LNCaP clone FGC (cell line): ENCODE measurements at regions not wholly inside any gene's neighbourhood (a gene's known extent, or its start where the extent isn't known, plus 50 kb on each side); places are given as distances from the start of the nearest gene placed in this dataset.
A peak's percentile ranks its signal among the peaks of the same experiment; 100 is the strongest.
"Not testable (repeated sequence)": the region's sequence is repeated elsewhere in the genome, so short reads cannot be mapped to it uniquely, and the experiment has no call there.

Experiments
- DNase-seq: peaks from one replicate; pipeline ENCODE4 v3.0.0-alpha.2; 2011; ENCODE audit warnings: low read depth
- H3K4me3 ChIP-seq: 2 replicates; pipeline ENCODE4 v1.5.1; 2011; ENCODE audit warnings: mild to moderate bottlenecking, low read depth, low read length, control low read depth
- CTCF ChIP-seq: IDR thresholded peaks from 2 replicates; pipeline ENCODE4 v1.5.1; 2012; ENCODE audit warnings: mild to moderate bottlenecking; ENCODE audit not compliant: control insufficient read depth, insufficient read depth; ENCODE audit errors: extremely low read depth

- DNase-seq, result no peak
- no peak for TF ChIP-seq CTCF
- no peak overlapping the region for H3K4me3 ChIP-seq
Measured at GRCh38 chr10:84589526-84590205, 261.3 kb downstream of the CCSER2 start.

DNA sequence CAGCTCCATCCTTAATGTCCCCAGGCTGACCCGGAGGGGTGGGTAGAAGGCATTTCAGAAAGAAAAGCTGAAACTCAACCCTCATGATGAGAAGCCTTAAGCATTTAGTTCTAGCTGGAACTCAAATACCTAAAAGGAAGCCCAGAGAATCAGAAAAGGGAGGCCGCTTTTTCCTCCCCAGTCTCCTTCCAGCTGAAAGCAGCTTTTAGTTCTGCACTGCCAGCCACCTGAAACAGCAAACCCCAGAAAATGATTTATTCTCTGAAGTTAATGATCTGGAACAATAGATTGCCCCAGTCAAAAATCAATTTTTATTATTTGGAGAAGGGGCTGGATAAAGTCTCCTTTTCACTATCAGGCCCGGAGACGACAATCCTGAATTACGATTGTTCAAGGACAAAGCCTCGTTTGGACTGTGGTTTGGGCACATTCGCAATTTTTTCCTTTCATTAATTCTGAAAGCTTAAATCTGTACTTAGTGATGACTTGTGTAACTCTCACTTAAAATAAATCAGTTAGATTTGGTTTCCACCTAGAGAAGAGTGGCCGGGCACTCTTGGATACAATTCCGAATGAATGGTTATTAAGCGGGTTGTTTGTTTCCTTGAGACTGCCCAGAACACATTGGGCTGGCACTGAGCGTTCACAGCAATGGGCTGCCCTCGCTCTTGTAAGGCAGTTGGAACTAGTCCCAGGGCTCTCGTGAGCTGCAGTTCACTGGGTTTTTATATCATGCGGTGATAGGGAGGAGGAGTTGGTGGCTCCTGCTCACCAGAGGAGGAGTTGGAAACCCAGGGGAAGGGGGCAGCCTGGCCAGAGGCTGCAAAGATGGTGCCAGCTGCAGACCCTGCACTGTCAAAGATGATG lies 262.2 kb downstream of the CCSER2 start:
- DNase-seq, result peak; percentile 34
- TF ChIP-seq CTCF, result no peak
- no peak overlapping the region for H3K4me3 ChIP-seq

GRCh38 chr10:84593506-84593905 lies 265.1 kb downstream of the CCSER2 start:
- no peak overlapping the region for H3K4me3 ChIP-seq
- no peak for TF ChIP-seq CTCF
- DNase-seq, result no peak

DNA sequence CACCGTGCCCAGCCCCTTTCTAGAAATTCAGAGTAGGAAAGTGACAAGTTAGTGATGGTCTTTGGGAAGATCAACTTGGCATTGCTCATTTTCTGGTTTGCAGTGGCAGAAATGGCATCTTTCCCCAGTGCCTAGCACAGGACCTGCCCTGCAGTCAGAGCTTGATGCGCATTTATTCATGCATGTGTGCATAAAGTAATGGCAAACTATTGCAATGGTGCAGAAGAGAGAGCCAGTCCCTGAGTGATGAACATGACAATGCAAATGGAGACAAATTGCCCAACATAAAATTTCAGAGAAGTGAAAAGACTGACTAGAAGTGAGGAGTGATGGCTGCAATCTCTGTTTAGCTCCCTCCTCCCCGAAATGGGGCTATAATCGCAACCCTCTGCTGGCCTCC lies 268.2 kb downstream of the CCSER2 start:
- DNase-seq, result no peak
- H3K4me3 ChIP-seq, result no peak overlapping the region

DNA sequence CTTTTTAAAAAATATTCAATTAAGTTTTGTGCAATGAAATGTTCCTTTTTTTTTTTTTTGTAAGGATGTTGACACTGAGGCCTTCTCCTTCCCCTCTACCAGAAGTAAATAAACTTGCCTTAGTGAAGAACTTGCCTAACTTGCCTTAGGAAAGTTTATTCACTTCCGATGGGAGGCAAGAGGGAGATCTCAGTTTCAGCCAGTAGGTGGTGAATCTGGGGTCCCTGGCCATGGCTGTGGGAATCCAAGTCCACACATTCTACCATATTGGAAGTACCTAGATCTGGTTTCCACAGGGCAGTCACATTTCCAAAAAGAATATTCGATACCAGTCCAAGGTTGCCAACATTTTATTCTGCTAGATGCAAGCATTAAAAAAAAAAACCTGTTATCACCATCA lies 270.9 kb downstream of the CCSER2 start:
- no peak for DNase-seq
- no peak overlapping the region for H3K4me3 ChIP-seq
- no peak for TF ChIP-seq CTCF

More for the DNA sequence above, 268.2 kb downstream of the CCSER2 start:
- no peak for TF ChIP-seq CTCF

- TF ChIP-seq CTCF, result no peak
- no peak for DNase-seq
- no peak overlapping the region for H3K4me3 ChIP-seq
Measured at GRCh38 chr10:84600947-84601346, 272.6 kb downstream of the CCSER2 start.

GRCh38 chr10:84602543-84602942 lies 274.2 kb downstream of the CCSER2 start:
- DNase-seq, H3K4me3 ChIP-seq: not testable (repeated sequence)
